HCT116 (cell line): ENCODE measurements at regions not wholly inside any gene's neighbourhood (a gene's known extent, or its start where the extent isn't known, plus 50 kb on each side); places are given as distances from the start of the nearest gene placed in this dataset.
A peak's percentile ranks its signal among the peaks of the same experiment; 100 is the strongest.

ENCODE experiments used
- ATAC-seq: fragments of 200-7000 bp; cut with Tn5 transposase; 2 replicates; pipeline ENCODE4 v1.9.1; 2020; ENCODE audit warnings: mild to moderate bottlenecking, moderate library complexity
- BruUV-seq: library from RNA; stranded (reverse); fragments of 400-500 nt; replicated peaks from 2 replicates; lab custom pipeline; 2021; lab: Mats Ljungman, UMichigan
- CTCF ChIA-PET: fragments of 300-600 bp; sonication (Branson Sonifier 250); formaldehyde crosslinking; loops from one replicate; lab custom pipeline; 2021; ENCODE audit warnings: antibody characterized with exemption; lab: Charles Lee
- POLR2A ChIA-PET: fragments of 300-600, 350-600 bp; sonication (Branson Sonifier 250); formaldehyde crosslinking; loops from one replicate; lab custom pipeline; 2021; ENCODE audit warnings: antibody characterized with exemption; lab: Charles Lee
- RAD21 ChIA-PET, 2 experiments: fragments of 300-600 bp; sonication (Branson Sonifier 250); formaldehyde crosslinking; loops; one replicate each; lab custom pipeline; 2023; ENCODE audit warnings: low total read pairs in 2 of 2; ENCODE audit not compliant: uncharacterized antibody in 2 of 2, unreplicated experiment in 2 of 2, low non-redundant PET in 1 of 2; lab: Charles Lee
- DNase-seq: peaks from one replicate; pipeline ENCODE4 v3.0.0-alpha.2; 2010; ENCODE audit warnings: low read depth, low spot score
- H2AFZ ChIP-seq: fragments of 200-600 bp; shearing (Covaris generic), sonication (generic); 2 replicates; pipeline ENCODE4 v1.6.1; 2017; ENCODE audit warnings: low read depth, mixed run types, mixed read lengths, antibody characterized with exemption, low read length; ENCODE audit not compliant: poor library complexity, severe bottlenecking
- H3K27ac ChIP-seq: 2 replicates; pipeline ENCODE4 v1.5.1; 2012; ENCODE audit warnings: low read depth, low read length
- H3K27me3 ChIP-seq: fragments of 200-600 bp; sonication (generic); 2 replicates; pipeline ENCODE4 v1.6.1; 2016; ENCODE audit warnings: mixed run types, low read length, mixed read lengths; ENCODE audit not compliant: insufficient read depth
- H3K36me3 ChIP-seq, 2 experiments: fragments of 200-500 bp in 1 of 2; fragments of 200-600 bp in 1 of 2; sonication (Bioruptor generic) in 1 of 2; sonication (generic) in 1 of 2; 2 replicates each; pipeline versions ENCODE4 v1.5.1 to v1.6.1; 2014 to 2016; ENCODE audit warnings: low read length in 2 of 2, inconsistent platforms in 1 of 2, mixed read lengths in 1 of 2, mixed run types in 1 of 2; ENCODE audit not compliant: insufficient read depth in 2 of 2, control insufficient read depth in 1 of 2
- H3K4me1 ChIP-seq, 2 experiments: fragments of 200-600 bp in 1 of 2; sonication (generic) in 1 of 2; 2 replicates each; pipeline versions ENCODE4 v1.5.1 to v1.6.1; 2012 to 2017; ENCODE audit warnings: low read length in 2 of 2, inconsistent platforms in 1 of 2, mild to moderate bottlenecking in 1 of 2, mixed read lengths in 1 of 2, mixed run types in 1 of 2, moderate library complexity in 1 of 2; ENCODE audit not compliant: insufficient read depth in 2 of 2, control insufficient read depth in 1 of 2
- H3K4me2 ChIP-seq: fragments of 200-600 bp; sonication (generic); 2 replicates; pipeline ENCODE4 v1.6.1; 2017; ENCODE audit warnings: mixed run types, low read length, mixed read lengths
- H3K4me3 ChIP-seq, 2 experiments: fragments of 200-600 bp in 1 of 2; sonication (generic) in 1 of 2; replicated peaks in 1 of 2; 2 replicates each; pipeline ENCODE4 v1.5.1; 2011 to 2016; ENCODE audit warnings: low read length in 2 of 2, control low read depth in 1 of 2, low read depth in 1 of 2, mild to moderate bottlenecking in 1 of 2, mixed read lengths in 1 of 2, mixed run types in 1 of 2
- H3K79me2 ChIP-seq: fragments of 200-600 bp; sonication (generic); 2 replicates; pipeline ENCODE4 v1.6.1; 2017; ENCODE audit warnings: mild to moderate bottlenecking, mixed run types, low read length, moderate library complexity, mixed read lengths; ENCODE audit not compliant: insufficient read depth
- H3K9ac ChIP-seq: fragments of 200-600 bp; sonication (generic); 2 replicates; pipeline ENCODE4 v1.6.1; 2016; ENCODE audit warnings: low read length, mixed read lengths
- H3K9me2 ChIP-seq: fragments of 200-600 bp; sonication (generic), shearing (Covaris generic); 2 replicates; pipeline ENCODE4 v1.6.1; 2017; ENCODE audit warnings: mixed run types, mild to moderate bottlenecking, moderate library complexity; ENCODE audit not compliant: insufficient read depth
- H3K9me3 ChIP-seq, 2 experiments: fragments of 200-500 bp in 1 of 2; fragments of 200-600 bp in 1 of 2; sonication (Bioruptor generic) in 1 of 2; sonication (generic) in 1 of 2; 2 replicates each; pipeline ENCODE4 v1.6.1; 2014 to 2017; ENCODE audit warnings: low read length in 2 of 2, mixed read lengths in 2 of 2, inconsistent platforms in 1 of 2, low read depth in 1 of 2, mild to moderate bottlenecking in 1 of 2, mixed run types in 1 of 2, moderate library complexity in 1 of 2; ENCODE audit not compliant: control insufficient read depth in 1 of 2, insufficient read depth in 1 of 2
- H4K20me1 ChIP-seq: fragments of 200-600 bp; sonication (generic), shearing (Covaris generic); 2 replicates; pipeline ENCODE4 v1.6.1; 2017; ENCODE audit warnings: mixed run types, mild to moderate bottlenecking, moderate library complexity; ENCODE audit not compliant: insufficient read depth
- ELF1 ChIP-seq: IDR thresholded peaks from 2 replicates; pipeline ENCODE4 v1.6.1; 2012; ENCODE audit warnings: low read depth, borderline replicate concordance
- EZH2 ChIP-seq: fragments of 200-600 bp; sonication (generic); IDR thresholded peaks from 2 replicates; pipeline ENCODE4 v1.6.1; 2017; ENCODE audit warnings: antibody characterized with exemption, mixed run types
- FOSL1 ChIP-seq: IDR thresholded peaks from 2 replicates; pipeline ENCODE4 v1.6.1; 2012; ENCODE audit warnings: low read depth
- JUND ChIP-seq: IDR thresholded peaks from 2 replicates; pipeline ENCODE4 v1.6.1; 2012
- MAX ChIP-seq: IDR thresholded peaks from 2 replicates; pipeline ENCODE4 v1.6.1; 2012
- RAD21 ChIP-seq: IDR thresholded peaks from 2 replicates; pipeline ENCODE4 v1.6.1; 2012; ENCODE audit warnings: low read depth, mild to moderate bottlenecking
- SP1 ChIP-seq: IDR thresholded peaks from 2 replicates; pipeline ENCODE4 v1.6.1; 2012; ENCODE audit warnings: low read depth
- SRF ChIP-seq: IDR thresholded peaks from 2 replicates; pipeline ENCODE4 v1.6.1; 2012; ENCODE audit warnings: low read depth
- ZBTB33 ChIP-seq: IDR thresholded peaks from 2 replicates; pipeline ENCODE4 v1.6.1; 2011; ENCODE audit warnings: mild to moderate bottlenecking, low read length, moderate library complexity; ENCODE audit not compliant: insufficient replicate concordance; ENCODE audit errors: extremely low read depth
- ZNF274 ChIP-seq: fragments of 200-500 bp; sonication (Bioruptor generic); IDR thresholded peaks from 2 replicates; pipeline ENCODE4 v1.6.1; 2014; ENCODE audit warnings: mild to moderate bottlenecking, low read depth, low read length, inconsistent platforms
- intact Hi-C: fragments of 100-400 bp; cut with micrococcal nuclease; formaldehyde crosslinking; loops from 2 replicates; pipeline ENCODE4 v1.10.0; 2022
- TF ChIP-seq, protein P1 (sequence below): IDR thresholded peaks from 2 replicates; pipeline ENCODE4 v1.6.1; 2012

- no peak overlapping the region for H3K4me3 ChIP-seq
- H3K9ac ChIP-seq = no peak overlapping the region; the same call in 1 of the 2 replicates
- no peak overlapping the region for H3K27ac ChIP-seq
- peak overlapping the region; percentile 20 for H3K4me2 ChIP-seq
- no peaks in the 10 kb centered on the region for H3K9me2 ChIP-seq
- intact Hi-C loops = no loop called here
- no peaks in the 10 kb centered on the region for H3K79me2 ChIP-seq
- no peaks in the 10 kb centered on the region for H3K27me3 ChIP-seq
- no peak for ATAC-seq
- ChIA-PET CTCF (no interaction called here), POLR2A (no interaction called here), RAD21 (no interaction called here)
- no peak for DNase-seq
- peaks cover 16 to 42% of the 10 kb centered on the region in 2 experiments for H3K4me1 ChIP-seq
- TF ChIP-seq FOSL1 (0 out of 2 replicates have a peak, but pooled peaks have one; percentile 18), ZNF274 (no peak)
- peak overlapping the region; percentile 56 for H2AFZ ChIP-seq
- no peaks in the 10 kb centered on the region for H3K36me3 ChIP-seq
- no peaks in the 10 kb centered on the region for H3K9me3 ChIP-seq
- no peaks in the 10 kb centered on the region for H4K20me1 ChIP-seq
- no TSS peak for BruUV-seq
Observed at GRCh38 chr6:144757299-144757698, 472.2 kb downstream of the UTRN start.

DNA sequence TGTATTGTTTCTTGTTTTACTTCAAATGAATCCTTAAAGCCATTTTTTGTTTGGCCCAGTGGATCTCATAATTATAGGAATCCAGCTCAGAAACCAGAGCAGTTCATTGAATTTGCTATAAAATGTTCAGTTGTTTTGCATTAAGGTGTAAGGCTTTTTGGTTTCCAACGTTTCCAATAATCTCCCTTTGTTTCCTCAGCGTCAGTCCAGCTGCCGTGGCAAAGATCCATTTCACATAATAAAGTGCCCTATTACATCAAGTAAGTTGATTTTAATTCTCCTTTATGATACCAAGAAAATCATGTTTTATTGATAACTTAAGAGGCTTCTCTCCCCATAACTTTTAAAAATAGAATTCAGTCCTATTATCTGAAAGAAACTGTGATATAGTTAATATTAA lies 472.6 kb downstream of the UTRN start:
- no TSS peak for BruUV-seq
- H3K27ac ChIP-seq = no peak overlapping the region
- H4K20me1 ChIP-seq = no peaks in the 10 kb centered on the region
- H3K4me3 ChIP-seq = no peak overlapping the region
- DNase-seq (no peak), ATAC-seq (no peak)
- no peaks in the 10 kb centered on the region for H3K36me3 ChIP-seq
- no peaks in the 10 kb centered on the region for H3K79me2 ChIP-seq
- H3K9me2 ChIP-seq = no peaks in the 10 kb centered on the region
- no peaks in the 10 kb centered on the region for H3K27me3 ChIP-seq
- H3K9ac ChIP-seq = no peak overlapping the region; the same call in 1 of the 2 replicates
- CTCF ChIA-PET = no interaction called here
- POLR2A ChIA-PET = no interaction called here
- H2AFZ ChIP-seq = no peak overlapping the region
- peaks cover 16 to 42% of the 10 kb centered on the region in 2 experiments for H3K4me1 ChIP-seq
- RAD21 ChIA-PET = no interaction called here
- intact Hi-C loops = no loop called here
- peak overlapping the region; percentile 20 for H3K4me2 ChIP-seq
- H3K9me3 ChIP-seq = no peaks in the 10 kb centered on the region
- TF ChIP-seq MAX (no peak), JUND (no peak), SP1 (no peak), ZBTB33 (no peak), SRF (no peak), RAD21 (no peak), ELF1 (no peak), EZH2 (no peak)
- TF ChIP-seq, protein P1, sequence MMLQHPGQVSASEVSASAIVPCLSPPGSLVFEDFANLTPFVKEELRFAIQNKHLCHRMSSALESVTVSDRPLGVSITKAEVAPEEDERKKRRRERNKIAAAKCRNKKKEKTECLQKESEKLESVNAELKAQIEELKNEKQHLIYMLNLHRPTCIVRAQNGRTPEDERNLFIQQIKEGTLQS = no peak
